Fibroblast of skin of back (primary cell): ENCODE measurements at regions not wholly inside any gene's neighbourhood (a gene's known extent, or its start where the extent isn't known, plus 50 kb on each side); places are given as distances from the start of the nearest gene placed in this dataset.
"Not testable (repeated sequence)": the region's sequence is repeated elsewhere in the genome, so short reads cannot be mapped to it uniquely, and the experiment has no call there.

Experiments used
- DNase-seq: peaks from one replicate; pipeline ENCODE4 v3.0.0-alpha.2; 2013

GRCh38 chr1:181260994-181261393 is 172.5 kb downstream of the IER5 start:
- DNase-seq, result no peak

- no peak for DNase-seq
Observed at GRCh38 chr1:181262069-181262468, 173.6 kb downstream of the IER5 start.

GRCh38 chr1:181263444-181263843 is 174.9 kb downstream of the IER5 start:
- no peak for DNase-seq

- no peak for DNase-seq
Observed at GRCh38 chr1:181264821-181265220, 176.3 kb downstream of the IER5 start.

- DNase-seq, result no peak
Observed at GRCh38 chr1:181284978-181285377, 196.5 kb downstream of the IER5 start.

- no peak for DNase-seq
Observed at GRCh38 chr1:181295217-181295616, 188.1 kb upstream of the CACNA1E start.

- no peak for DNase-seq
Observed at GRCh38 chr1:181296180-181296579, 187.1 kb upstream of the CACNA1E start.

- no peak for DNase-seq
Observed at GRCh38 chr1:181308098-181308497, 175.2 kb upstream of the CACNA1E start.

GRCh38 chr1:181310560-181310959 is 172.8 kb upstream of the CACNA1E start:
- no peak for DNase-seq

- DNase-seq, result no peak
Observed at GRCh38 chr1:181312946-181313345, 170.4 kb upstream of the CACNA1E start.

GRCh38 chr1:181313466-181313865 is 169.9 kb upstream of the CACNA1E start:
- no peak for DNase-seq

GRCh38 chr1:181314010-181314409 is 169.3 kb upstream of the CACNA1E start:
- no peak for DNase-seq

GRCh38 chr1:181314959-181315358 is 168.4 kb upstream of the CACNA1E start:
- DNase-seq, result no peak

GRCh38 chr1:181317261-181317930 is 165.9 kb upstream of the CACNA1E start:
- DNase-seq, result no peak

GRCh38 chr1:181318022-181318857 is 165.1 kb upstream of the CACNA1E start:
- DNase-seq, result no peak

GRCh38 chr1:181318858-181319235 is 164.5 kb upstream of the CACNA1E start:
- no peak for DNase-seq

GRCh38 chr1:181319907-181320306 is 163.4 kb upstream of the CACNA1E start:
- no peak for DNase-seq

GRCh38 chr1:181324797-181325616 is 158.3 kb upstream of the CACNA1E start:
- no peak for DNase-seq

GRCh38 chr1:181325765-181326164 is 157.6 kb upstream of the CACNA1E start:
- DNase-seq, result not testable (repeated sequence)

GRCh38 chr1:181326348-181326747 is 157.0 kb upstream of the CACNA1E start:
- no peak for DNase-seq

GRCh38 chr1:181327796-181328195 is 155.5 kb upstream of the CACNA1E start:
- no peak for DNase-seq

GRCh38 chr1:181334724-181335123 is 148.6 kb upstream of the CACNA1E start:
- no peak for DNase-seq

GRCh38 chr1:181335631-181336030 is 147.7 kb upstream of the CACNA1E start:
- DNase-seq, result no peak
